IPS DF 6.9 (cell line): ENCODE measurements at regions not wholly inside any gene's neighbourhood (a gene's known extent, or its start where the extent isn't known, plus 50 kb on each side); places are given as distances from the start of the nearest gene placed in this dataset.

Experiments used
- DNase-seq: peaks from one replicate; pipeline ENCODE4 v3.0.0-alpha.2; 2013; ENCODE audit warnings: low read depth, low spot score
- H3K27ac ChIP-seq: one replicate; pipeline ENCODE4 v1.5.1; 2013; ENCODE audit warnings: low read length, control low read depth
- H3K27me3 ChIP-seq: 2 replicates; pipeline ENCODE4 v1.6.1; 2013; ENCODE audit warnings: mild to moderate bottlenecking, low read length; ENCODE audit not compliant: control insufficient read depth, insufficient read depth
- H3K36me3 ChIP-seq: 2 replicates; pipeline ENCODE4 v1.6.1; 2013; ENCODE audit warnings: low read length; ENCODE audit not compliant: control insufficient read depth, insufficient read depth
- H3K4me1 ChIP-seq: 2 replicates; pipeline ENCODE4 v1.6.1; 2013; ENCODE audit warnings: low read length; ENCODE audit not compliant: control insufficient read depth, insufficient read depth
- H3K4me3 ChIP-seq: 2 replicates; pipeline ENCODE4 v1.5.1; 2013; ENCODE audit warnings: mild to moderate bottlenecking, low read length
- H3K9me3 ChIP-seq: 2 replicates; pipeline ENCODE4 v1.6.1; 2013; ENCODE audit warnings: low read length, inconsistent platforms; ENCODE audit not compliant: control insufficient read depth, insufficient read depth
- WGBS: extraction: QIAGEN DNeasy Blood & Tissue Kit; methylation state at CpG from one replicate; pipeline ENCODE4 v1.1.7; 2013; ENCODE audit warnings: mixed read lengths, missing lambda C conversion rate; ENCODE audit not compliant: insufficient read length, insufficient coverage; 5-methylcytosine and 5-hydroxymethylcytosine counted together

DNA sequence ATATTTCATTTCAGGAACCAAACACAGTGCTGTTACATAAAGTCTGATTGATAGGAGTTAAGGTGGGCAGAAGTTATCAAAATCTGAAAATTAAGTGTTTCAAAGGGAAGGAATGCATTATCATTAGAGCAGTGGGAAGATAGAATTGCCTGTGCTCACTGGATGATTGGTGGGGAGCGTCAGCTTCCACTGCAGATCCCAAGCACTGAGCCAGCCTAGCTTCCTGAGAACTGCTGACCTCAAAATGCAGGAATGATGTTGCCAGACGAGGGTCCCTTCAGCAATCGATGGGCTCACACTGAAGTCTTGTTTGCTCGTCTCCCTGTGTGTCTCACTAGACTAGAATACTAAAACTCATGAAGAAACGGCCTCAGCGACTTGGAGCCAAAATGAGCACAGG lies 110.0 kb upstream of the PHACTR1 start:
- Histone ChIP-seq H3K36me3 (no peaks in the 10 kb centered on the region), H3K27ac (no peak overlapping the region), H3K4me3 (no peak overlapping the region), H3K9me3 (no peaks in the 10 kb centered on the region), H3K27me3 (no peaks in the 10 kb centered on the region), H3K4me1 (no peaks in the 10 kb centered on the region; the same call in 1 of the 2 replicates)
- no peak for DNase-seq
- no CpG with 5 or more reads among the region's 6 CpGs for WGBS

DNA sequence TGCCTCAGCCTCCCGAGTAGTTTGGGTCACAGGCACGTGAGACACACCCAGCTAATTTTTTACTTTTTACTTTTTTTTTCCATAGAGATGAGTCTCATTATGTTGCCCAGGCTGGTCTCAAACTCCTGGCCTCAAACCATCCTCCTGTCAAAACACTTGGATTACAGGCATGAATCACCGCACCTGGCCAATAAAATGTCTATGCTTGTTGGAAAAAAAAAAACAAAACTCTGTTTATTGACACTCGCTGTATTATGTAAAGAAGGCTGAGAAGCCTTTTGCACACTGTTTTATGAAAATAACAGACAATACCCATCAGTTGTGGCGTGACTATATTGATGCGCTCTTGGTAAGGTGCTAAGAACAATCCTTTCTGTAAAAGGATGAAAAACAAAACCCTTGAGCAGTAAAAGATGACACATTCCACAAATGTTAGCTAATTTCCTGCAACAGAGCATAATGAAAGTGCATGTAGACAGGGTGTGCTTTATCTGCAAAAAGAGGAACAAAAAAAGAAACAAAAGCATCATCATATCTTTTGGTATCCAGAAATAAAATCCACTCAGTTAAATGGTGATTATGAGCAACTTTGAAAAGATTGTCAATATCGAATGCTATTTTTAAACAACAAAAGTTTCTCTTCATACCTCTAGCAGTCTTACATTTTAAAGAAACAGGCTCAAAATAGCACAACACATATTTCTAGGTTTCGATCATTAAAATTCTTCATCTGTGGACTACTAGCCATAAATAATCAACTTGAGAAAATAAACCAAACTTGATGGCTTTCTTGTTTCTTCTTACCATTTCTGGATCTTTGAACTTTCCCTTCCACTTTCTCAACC lies 108.3 kb upstream of the PHACTR1 start:
- no peak for DNase-seq
- Histone ChIP-seq H3K36me3 (no peaks in the 10 kb centered on the region), H3K27me3 (no peaks in the 10 kb centered on the region), H3K4me3 (no peak overlapping the region), H3K4me1 (no peaks in the 10 kb centered on the region; the same call in 1 of the 2 replicates), H3K9me3 (no peaks in the 10 kb centered on the region), H3K27ac (no peak overlapping the region)
- WGBS, result no CpG with 5 or more reads among the region's 8 CpGs

DNA sequence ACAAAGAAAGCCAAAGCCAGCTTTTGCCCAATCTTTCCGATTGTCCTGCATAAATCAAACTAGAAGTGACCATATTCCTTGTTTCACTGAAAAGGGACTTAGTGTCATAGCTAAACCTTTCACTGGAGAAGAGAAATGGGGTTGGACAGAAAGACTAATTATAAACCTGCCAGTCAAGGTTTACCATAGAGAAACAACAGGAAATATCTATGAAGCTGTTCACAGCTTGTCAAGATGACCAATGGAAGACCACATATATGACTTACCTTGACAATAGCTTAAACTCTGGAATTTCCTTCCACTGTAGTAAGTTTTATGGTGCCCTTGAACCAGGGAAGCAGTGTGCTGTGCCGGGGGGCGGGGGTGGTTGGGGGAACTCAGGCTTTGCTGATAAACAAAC lies 107.7 kb upstream of the PHACTR1 start:
- no peak overlapping the region for H3K4me3 ChIP-seq
- H3K36me3 ChIP-seq, result no peaks in the 10 kb centered on the region
- DNase-seq, result no peak
- no peaks in the 10 kb centered on the region for H3K27me3 ChIP-seq
- no peaks in the 10 kb centered on the region; the same call in 1 of the 2 replicates for H3K4me1 ChIP-seq
- no peak overlapping the region for H3K27ac ChIP-seq
- no peaks in the 10 kb centered on the region for H3K9me3 ChIP-seq
- WGBS, result no CpG with 5 or more reads among the region's 3 CpGs

DNA sequence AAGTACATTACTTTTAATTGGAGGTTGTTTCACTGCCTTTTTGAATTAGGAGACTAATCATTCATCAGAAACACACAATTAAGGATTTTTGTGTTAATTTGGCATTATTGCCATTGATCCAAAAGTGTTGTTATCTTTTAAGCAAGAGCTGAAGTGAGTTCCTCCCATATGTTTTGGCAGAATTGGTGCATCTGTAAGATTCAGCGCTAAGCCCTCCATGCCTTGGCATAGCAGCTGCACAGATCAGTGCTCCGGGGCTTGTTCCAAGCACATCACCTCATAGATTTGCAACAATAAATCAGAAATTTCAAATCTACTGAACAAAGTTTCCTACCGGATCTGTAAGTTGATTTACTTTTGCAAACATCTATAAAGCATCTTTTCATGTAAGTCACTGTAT lies 106.8 kb upstream of the PHACTR1 start:
- no peaks in the 10 kb centered on the region for H3K27me3 ChIP-seq
- DNase-seq, result no peak
- WGBS, result no CpG with 5 or more reads among the region's 3 CpGs
- no peaks in the 10 kb centered on the region for H3K36me3 ChIP-seq
- H3K4me3 ChIP-seq, result no peak overlapping the region
- H3K4me1 ChIP-seq, result no peaks in the 10 kb centered on the region; the same call in 1 of the 2 replicates
- no peak overlapping the region for H3K27ac ChIP-seq
- no peaks in the 10 kb centered on the region for H3K9me3 ChIP-seq

DNA sequence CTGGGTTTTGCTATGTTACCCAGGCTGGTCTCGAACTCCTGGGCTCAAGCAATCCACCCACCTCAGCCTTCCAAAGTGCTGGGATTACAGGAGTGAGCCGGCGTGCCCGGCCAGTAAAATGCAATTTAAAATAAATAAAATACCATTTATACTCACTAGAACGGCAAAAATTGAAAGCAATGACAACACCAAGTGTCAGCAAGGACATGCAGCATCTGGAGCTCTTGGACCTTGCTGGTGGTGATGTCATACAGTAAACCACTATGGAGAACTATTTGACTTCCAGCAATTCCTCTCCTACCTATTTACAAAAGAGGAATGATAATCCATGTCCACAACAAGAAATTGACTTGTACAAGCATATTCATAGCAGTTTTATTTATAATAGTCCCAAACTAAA lies 105.7 kb upstream of the PHACTR1 start:
- no CpG with 5 or more reads among the region's 5 CpGs for WGBS
- Histone ChIP-seq H3K4me3 (no peak overlapping the region), H3K36me3 (no peaks in the 10 kb centered on the region), H3K4me1 (no peaks in the 10 kb centered on the region; the same call in 1 of the 2 replicates), H3K9me3 (no peaks in the 10 kb centered on the region), H3K27ac (no peak overlapping the region), H3K27me3 (no peaks in the 10 kb centered on the region)
- no peak for DNase-seq

DNA sequence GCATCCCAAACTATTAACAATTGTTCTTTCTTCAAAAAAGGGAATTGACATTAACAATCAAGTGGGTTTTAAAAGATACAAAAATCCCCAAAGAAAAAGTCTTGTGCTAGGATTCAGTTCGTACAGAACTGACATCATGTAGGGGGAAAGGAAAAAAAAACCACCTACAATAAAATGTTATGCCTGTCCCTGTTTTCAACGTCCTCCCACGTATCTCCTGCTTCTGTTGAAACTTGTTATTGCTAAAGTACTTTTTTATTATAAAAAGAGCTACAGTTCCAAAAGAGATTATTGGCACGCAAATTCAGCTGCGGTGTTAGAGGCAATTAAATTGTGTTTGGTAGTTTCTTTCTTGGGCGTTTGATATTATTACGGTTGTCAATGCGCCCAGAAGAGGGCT lies 102.8 kb upstream of the PHACTR1 start:
- Histone ChIP-seq H3K36me3 (no peaks in the 10 kb centered on the region), H3K9me3 (no peaks in the 10 kb centered on the region), H3K27me3 (no peaks in the 10 kb centered on the region), H3K27ac (no peak overlapping the region), H3K4me1 (no peaks in the 10 kb centered on the region; the same call in 1 of the 2 replicates), H3K4me3 (no peak overlapping the region)
- WGBS, result no CpG with 5 or more reads among the region's 8 CpGs
- DNase-seq, result no peak

DNA sequence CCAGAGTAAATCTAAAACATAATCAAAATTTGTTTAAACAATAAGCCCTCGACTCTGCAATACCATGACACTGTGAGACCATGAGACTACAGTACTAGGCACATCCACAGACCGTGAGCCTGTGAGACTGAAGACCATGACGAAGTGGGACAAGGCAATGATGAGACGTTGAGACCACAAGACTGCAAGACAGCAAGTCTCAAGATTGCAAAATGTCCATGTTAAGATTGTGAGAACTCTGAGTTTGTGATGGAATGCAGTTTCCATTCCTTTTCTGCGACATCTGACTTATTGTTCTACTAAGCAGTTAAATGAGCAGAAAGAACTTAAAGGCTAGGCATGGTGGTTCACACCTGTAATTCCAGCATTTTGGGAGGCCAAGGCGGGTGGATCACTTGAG lies 102.1 kb upstream of the PHACTR1 start:
- Histone ChIP-seq H3K36me3 (no peaks in the 10 kb centered on the region), H3K27ac (no peak overlapping the region), H3K9me3 (no peaks in the 10 kb centered on the region), H3K27me3 (no peaks in the 10 kb centered on the region), H3K4me3 (no peak overlapping the region), H3K4me1 (no peaks in the 10 kb centered on the region)
- WGBS, result no CpG with 5 or more reads among the region's 6 CpGs
- no peak for DNase-seq

DNA sequence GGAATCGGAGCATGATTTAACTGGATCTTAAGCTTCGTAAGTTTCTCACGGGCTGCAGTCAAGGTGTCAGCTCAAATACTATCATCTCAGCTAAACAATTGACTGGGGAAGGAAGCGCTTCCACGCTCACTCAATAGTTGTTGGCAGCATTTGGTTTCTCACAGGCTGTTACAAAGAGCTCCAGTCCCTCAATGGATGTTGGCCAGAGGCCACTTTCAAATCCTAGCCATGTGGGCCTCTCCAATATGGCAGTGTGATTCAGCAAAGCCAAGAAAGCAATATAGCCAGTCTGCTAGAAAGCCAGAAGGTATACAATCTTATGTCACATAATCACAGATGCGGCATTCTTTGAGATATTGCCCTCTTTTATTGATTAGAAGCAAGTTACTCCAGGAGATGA lies 98.3 kb upstream of the PHACTR1 start:
- Histone ChIP-seq H3K27ac (no peak overlapping the region), H3K27me3 (no peaks in the 10 kb centered on the region), H3K36me3 (no peaks in the 10 kb centered on the region), H3K4me3 (no peak overlapping the region), H3K4me1 (no peaks in the 10 kb centered on the region), H3K9me3 (no peaks in the 10 kb centered on the region)
- no CpG with 5 or more reads among the region's 6 CpGs for WGBS
- no peak for DNase-seq

DNA sequence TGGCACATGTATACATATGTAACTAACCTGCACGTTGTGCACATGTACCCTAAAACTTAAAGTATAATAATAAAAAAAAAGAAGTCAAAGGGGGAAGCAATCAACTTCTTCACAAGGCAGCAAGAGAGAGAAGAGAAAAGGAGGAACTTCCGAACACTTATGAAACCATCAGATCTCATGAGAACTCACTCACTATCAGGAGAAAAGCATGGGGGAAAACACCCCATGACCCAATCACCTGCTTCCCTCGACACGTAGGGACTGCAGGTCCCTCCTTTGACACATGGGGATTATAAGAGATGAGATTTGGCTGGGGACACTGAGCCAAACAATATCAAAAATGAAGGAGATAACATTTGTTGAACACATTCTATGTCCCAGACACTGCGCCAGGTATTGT lies 94.8 kb upstream of the PHACTR1 start:
- H3K4me3 ChIP-seq, result no peak overlapping the region
- no peaks in the 10 kb centered on the region for H3K36me3 ChIP-seq
- H3K27me3 ChIP-seq, result no peaks in the 10 kb centered on the region
- no peak overlapping the region for H3K27ac ChIP-seq
- DNase-seq, result no peak
- no peaks in the 10 kb centered on the region for H3K9me3 ChIP-seq
- no peaks in the 10 kb centered on the region for H3K4me1 ChIP-seq
- WGBS, result no CpG with 5 or more reads among the region's 5 CpGs

DNA sequence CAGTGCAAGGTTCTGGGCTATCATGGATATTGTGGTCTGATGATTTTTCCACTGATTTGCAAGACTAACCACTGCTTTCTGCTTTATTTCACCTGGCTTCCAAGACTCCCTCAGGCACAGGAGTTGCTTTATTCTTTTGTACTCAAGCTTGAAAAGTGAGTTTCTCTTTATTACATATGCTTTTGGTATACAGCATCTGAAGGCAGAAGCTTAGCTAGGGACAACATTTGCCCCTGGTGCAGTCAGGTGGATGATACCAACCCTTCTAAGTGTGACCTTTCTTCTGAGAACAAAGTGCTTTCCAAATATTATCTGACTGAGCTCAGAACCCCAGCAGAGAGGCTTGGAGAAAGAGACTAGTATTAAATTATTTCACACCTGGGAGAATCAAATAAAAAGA lies 94.0 kb upstream of the PHACTR1 start:
- Histone ChIP-seq H3K27ac (no peak overlapping the region), H3K4me1 (no peaks in the 10 kb centered on the region), H3K4me3 (no peak overlapping the region), H3K9me3 (no peaks in the 10 kb centered on the region), H3K27me3 (no peaks in the 10 kb centered on the region), H3K36me3 (no peaks in the 10 kb centered on the region)
- no peak for DNase-seq
